Epithelial cell of proximal tubule (primary cell): ENCODE measurements at regions not wholly inside any gene's neighbourhood (a gene's known extent, or its start where the extent isn't known, plus 50 kb on each side); places are given as distances from the start of the nearest gene placed in this dataset.
"Not testable (repeated sequence)": the region's sequence is repeated elsewhere in the genome, so short reads cannot be mapped to it uniquely, and the experiment has no call there.

Experiments used
- DNase-seq: peaks from one replicate; pipeline ENCODE4 v3.0.0-alpha.2; 2011; ENCODE audit warnings: low read depth
- H3K4me3 ChIP-seq: 2 replicates; pipeline ENCODE4 v1.5.1; 2011; ENCODE audit warnings: low read depth, mild to moderate bottlenecking, low read length
- TF ChIP-seq, protein P1 (sequence below): conservative IDR thresholded peaks from 2 replicates; pipeline ENCODE4 v1.5.1; 2012; ENCODE audit warnings: low read depth, mild to moderate bottlenecking, low read length

DNA sequence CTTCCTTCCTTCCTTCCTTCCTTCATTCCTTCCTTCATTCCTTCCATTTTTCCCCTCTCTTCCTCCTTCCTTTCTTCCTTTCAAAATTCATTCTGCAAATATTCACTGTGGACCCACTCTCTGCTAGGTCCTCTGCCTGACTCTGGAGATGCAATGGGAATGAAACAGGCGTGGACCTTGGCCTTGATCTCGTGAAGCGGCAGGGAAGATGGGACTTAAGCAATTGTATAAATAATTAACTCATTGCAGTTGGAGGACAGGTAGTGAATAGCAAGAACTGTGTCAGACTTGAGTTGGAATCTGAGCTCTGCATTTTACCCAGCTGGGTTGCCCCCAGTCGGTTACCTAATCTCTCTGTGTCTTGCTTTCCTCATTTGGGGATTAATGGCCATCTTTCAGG is 230.6 kb upstream of the LHX5 start:
- TF ChIP-seq, protein P1, sequence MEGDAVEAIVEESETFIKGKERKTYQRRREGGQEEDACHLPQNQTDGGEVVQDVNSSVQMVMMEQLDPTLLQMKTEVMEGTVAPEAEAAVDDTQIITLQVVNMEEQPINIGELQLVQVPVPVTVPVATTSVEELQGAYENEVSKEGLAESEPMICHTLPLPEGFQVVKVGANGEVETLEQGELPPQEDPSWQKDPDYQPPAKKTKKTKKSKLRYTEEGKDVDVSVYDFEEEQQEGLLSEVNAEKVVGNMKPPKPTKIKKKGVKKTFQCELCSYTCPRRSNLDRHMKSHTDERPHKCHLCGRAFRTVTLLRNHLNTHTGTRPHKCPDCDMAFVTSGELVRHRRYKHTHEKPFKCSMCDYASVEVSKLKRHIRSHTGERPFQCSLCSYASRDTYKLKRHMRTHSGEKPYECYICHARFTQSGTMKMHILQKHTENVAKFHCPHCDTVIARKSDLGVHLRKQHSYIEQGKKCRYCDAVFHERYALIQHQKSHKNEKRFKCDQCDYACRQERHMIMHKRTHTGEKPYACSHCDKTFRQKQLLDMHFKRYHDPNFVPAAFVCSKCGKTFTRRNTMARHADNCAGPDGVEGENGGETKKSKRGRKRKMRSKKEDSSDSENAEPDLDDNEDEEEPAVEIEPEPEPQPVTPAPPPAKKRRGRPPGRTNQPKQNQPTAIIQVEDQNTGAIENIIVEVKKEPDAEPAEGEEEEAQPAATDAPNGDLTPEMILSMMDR = no peak
- H3K4me3 ChIP-seq = no peak overlapping the region
- no peak for DNase-seq

DNA sequence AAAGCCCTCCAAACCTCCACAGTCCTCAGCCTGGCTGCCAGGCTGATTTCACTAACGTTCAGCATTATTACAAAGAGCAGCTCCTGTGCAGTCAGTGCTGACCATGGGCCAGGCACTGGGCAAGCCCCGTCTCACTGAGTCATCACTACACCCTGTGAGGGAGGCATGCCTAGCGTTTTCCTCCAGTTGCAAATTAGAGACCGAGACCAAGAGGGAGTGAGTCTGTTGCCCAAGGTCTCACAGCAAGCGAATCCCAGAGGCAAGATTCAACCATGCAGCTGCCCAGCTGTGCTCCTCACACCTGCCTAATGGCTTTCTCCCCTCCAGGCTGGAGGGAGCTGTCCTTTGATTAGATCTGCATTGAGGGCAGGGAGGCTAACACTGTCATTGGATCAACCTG is 229.3 kb upstream of the LHX5 start:
- DNase-seq = peak; percentile 9
- H3K4me3 ChIP-seq = no peak overlapping the region
- TF ChIP-seq, protein P1 = no peak

DNA sequence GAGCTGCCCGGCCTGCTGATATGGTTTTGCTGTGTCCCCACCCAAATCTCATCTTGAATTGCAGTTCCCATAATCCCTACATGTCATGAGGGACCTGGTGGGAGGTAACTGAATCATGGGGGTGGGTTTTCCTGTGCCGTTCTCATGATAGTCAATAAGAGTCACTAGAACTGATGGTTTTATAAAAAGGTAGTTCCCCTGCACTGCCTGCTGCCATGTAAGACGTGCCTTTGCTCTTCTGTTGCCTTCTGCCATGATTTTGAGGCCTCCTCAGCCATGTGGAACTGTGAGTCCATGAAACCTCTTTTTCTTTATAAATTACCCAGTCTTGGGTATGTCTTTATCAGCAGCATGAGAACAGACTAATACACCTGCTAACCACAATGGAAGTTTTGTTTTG is 228.3 kb upstream of the LHX5 start:
- H3K4me3 ChIP-seq, DNase-seq: not testable (repeated sequence)

DNA sequence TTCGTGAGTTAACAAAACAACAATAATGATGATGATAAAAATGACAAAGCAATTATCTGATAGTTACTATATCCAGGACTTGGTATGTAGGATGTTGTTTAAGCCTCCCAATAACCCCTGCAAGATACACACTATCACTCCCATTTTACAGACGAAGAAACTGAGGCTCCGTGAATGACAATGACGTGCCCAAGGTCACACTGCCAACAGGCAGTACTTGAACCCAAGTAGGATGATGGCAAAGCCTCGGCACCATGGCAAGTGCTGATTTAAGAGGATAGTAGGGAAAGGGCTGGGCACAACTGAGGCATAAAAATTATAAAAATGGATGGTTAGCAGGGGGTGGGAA is 226.8 kb upstream of the LHX5 start:
- TF ChIP-seq, protein P1 = no peak
- no peak overlapping the region for H3K4me3 ChIP-seq
- no peak for DNase-seq

DNA sequence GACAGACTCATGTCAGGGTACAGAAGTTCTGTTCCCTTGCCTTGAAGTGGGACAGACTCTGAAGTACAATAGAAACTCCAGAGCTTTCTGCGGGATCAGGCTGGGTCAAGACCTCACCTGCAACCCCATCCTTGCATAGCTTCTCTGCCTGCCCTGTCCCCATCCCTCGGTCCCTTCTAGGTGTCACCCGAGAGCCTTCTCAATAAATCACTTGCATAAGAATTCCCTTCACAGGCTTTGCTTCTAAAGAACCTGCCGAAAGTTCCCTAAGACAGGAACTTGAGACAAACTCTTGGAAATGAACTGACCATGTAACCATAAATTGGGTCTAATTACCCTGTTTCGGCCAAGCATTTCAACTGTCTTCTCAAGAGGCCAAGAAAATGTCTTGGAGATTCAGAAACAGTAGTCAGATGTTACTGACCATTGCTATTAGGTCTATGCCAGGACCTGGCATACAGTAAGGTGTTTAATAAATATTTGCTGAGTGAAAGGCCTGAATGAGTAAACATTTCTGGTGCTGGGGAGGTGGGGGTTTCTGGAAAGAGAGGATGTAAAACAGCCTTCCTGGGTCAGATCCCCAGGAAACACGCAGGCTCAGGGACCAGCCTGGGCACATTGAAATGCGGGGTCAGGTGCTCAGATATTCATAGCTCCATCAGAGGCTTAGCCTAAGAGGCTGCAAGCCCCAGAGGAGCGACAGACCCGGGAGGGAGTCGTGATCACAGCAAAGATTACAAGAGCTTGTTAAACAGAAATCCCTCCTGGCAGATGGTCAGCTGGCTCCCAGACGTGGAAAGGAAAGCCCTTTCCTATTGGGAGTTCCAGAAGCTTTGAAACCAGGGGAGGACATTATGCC is 226.2 kb upstream of the LHX5 start:
- DNase-seq = no peak
- no peak overlapping the region for H3K4me3 ChIP-seq
- TF ChIP-seq, protein P1 = no peak

DNA sequence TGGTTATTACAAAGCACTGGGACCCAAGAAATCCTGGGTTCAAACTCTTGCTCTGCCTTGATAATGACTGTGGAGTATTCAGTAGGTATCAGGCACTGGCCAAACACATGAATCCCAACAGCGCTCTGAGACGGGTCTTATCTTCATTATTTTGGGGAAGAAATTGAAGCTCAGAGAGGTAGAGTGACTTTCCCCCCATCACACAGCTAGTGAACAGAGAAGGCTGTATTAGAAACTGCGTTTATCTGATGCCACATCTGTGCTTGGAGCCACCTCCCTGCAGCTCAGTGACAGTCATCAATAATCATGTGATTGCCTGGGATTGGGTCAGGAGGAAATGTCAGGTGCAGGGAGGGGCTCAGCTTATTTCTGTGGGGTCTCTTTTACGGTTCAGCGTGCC is 225.4 kb upstream of the LHX5 start:
- TF ChIP-seq, protein P1 = no peak
- no peak for DNase-seq
- no peak overlapping the region for H3K4me3 ChIP-seq

DNA sequence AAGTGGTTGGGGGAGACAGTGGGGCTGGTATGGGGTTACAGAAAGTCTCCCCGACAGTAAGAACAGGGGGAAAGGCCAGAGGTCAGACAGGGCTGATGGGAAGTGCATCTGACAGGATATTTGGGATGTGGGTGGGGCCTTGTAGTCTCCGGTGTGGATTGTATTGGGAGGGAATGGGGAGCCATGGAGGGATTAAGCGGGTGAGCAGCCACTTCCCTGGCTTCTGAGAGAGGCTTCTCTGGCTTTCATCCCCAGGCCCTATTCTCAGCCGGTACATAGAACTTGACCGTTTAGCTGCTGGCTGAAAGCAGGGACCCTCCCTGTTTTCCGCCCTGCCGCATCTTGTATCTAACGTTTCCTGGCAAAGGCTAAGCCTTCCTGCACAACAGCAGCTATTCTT is 222.0 kb upstream of the LHX5 start:
- DNase-seq = no peak
- no peak overlapping the region for H3K4me3 ChIP-seq
- TF ChIP-seq, protein P1 = no peak
